ENCODE measurements at regions not wholly inside any gene's neighbourhood (a gene's known extent, or its start where the extent isn't known, plus 50 kb on each side); places are given as distances from the start of the nearest gene placed in this dataset.
"Not testable (repeated sequence)": the region's sequence is repeated elsewhere in the genome, so short reads cannot be mapped to it uniquely, and the experiment has no call there.

DNA sequence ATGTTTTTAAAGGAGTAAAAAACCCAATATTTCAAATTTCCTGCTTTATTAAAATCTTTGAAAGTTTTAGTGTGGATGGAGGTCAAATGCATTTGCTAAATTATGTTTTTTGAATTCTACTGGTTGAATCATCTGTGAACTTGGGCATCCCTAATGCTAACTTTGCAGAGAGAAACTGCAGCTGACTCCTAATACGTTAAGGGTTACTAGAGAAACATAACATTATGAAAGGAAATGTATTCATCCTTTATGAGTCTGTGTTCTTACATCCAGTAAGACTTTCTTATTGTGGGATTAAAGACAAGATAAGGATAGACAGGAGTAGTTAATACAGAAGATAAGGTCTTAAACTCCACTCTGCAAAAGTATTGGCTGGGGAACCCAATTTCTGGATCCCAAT, 140.6 kb downstream of the FAM124B start:
- no peak for DNase-seq (ENCODE audit: low spot score)

DNA sequence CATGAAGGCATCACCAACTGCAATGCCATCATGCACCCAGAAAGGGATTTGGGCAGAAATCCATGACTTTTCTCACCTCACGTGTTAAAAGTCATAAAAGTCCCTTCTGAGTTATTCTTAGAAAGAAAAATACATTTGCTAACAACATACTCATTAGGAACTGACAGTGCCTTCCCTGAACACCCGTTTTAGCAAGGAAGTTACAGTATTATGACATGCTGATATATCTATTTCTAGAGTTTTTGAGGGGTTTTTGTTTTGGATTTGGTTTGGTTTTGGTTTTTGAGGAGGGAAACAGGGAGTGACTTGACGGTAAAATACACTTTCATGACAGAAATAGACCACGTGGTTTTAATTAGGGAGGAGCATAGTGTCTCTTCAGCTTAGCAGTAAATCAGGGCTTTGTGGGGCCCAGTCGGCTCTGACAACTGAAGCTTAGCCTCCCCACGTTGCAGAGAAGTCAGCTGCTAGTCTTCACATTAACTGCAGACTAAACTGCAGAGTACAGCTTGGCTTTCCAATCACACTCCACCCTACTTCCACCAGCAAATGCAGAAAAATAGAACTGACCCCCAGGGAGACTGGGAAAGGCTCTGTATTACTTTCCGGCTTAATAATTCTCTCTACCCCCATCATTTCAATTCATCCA, 141.4 kb downstream of the FAM124B start:
- no peak for DNase-seq (ENCODE audit: low spot score)

DNA sequence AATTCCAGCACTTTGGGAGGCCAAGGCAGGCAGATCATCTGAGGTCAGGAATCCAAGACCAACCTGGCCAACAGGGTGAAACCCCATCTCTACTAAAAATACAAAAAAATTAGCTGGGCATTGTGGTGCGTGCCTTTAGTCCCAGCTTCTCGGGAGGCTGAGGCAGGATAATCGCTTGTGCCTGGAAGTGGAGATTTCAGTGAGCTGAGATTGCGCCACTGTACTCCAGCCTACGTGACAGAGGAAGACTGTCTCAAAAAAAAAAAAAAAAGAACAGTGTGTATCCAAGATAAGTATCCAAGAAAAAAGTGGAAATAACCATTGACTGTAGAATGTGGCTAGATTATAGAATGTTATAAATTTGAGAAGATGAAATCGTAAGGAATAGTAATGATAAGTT, 142.1 kb downstream of the FAM124B start:
- no peak for DNase-seq (ENCODE audit: low spot score)

DNA sequence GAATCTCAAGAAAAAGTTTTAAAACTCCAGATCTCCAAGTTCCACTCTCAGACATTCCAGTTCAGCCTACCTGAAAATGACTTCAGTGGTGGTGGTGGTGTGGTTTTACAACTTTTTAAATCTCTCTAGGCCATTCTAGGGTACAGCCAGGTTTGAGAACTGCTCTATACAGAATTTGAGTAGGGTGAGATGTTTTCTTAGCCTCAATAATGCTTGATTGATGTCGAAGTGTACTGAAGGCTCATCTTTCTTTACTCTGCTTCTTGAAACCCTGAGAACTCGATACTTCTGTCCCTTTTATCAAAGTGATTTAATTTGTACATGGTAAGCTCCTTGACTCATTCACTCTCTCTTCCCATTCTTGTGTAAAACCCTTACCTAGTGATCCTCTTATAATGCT, 143.8 kb downstream of the FAM124B start:
- no peak for DNase-seq (ENCODE audit: low spot score)

DNA sequence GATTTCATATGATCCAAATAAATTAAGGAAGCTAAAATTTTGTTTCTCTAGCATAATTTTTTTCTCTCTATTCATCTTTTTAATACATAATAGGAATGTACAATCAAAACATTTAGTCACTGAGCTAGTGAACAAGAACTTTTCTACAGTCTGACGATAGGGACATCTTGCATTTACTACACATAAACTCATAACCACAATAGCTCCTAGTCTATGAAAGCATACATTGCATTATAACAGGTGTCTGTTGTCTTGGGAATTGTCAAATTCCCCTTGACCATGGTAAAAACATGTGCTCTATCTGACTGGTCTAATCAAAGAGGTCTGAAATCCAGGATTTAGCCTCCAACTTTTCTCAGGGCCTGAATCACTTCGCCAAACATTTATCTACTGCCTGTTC, 144.8 kb downstream of the FAM124B start:
- no peak for DNase-seq (ENCODE audit: low spot score)

DNA sequence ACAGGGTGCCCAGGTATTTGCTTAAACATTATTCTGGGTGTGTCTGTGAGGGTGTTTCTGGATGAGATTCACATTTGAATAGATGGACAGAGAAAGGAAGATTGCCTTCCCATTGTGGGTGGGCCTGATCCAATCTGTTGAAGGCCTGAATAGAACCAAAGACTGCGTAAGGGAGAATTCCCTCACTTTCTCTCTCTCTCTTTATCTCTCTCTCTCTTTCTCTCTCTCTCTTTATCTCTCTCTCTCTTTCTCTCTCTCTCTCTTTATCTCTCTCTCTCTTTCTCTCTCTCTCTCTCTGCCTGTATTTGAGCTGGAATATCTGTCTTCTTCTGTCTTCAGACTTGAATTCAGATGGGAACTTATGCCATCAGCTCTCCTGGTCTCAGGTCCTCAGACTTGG, 148.4 kb downstream of the FAM124B start:
- no peak for DNase-seq (ENCODE audit: low spot score)

DNA sequence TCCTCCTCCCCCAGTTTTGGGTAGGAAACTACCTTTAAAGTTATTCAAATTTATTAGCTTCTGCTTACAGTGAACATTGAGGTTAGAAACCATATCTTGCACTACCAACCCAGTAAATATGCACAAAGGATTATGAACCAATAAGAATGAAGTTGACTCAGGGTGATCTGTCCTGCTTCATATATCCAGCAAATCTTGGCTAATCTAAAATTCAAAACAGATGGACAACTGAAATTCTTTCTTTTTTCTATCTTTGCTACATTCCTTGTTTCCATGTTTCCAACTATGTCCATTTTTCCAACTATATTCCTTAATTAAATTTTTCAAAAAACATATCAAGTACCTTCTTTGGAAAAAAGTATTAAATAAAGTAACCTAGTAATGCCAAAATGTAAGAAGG, 149.3 kb downstream of the FAM124B start:
- no peak for DNase-seq (ENCODE audit: low spot score)

DNA sequence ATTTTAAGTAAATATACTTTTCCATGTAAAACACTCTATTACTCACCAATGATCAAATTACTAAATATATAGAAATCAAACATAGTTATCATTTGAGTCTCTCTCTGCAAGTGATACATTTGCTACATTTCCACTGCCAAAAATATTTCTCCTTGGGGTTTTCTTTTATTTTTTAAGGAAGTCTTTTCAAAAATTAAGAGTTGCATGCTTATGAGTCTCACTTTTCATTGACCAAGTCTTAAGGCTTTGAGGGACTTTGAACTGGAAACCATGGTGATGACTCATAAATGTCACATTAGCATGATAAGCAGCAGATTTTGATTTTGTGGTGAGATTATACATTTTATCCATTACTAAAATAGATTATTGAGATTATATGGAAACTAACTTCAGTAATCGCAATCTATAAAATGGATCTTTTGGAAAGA, 152.9 kb downstream of the FAM124B start:
- DNase-seq (ENCODE audit: low spot score): no peak

DNA sequence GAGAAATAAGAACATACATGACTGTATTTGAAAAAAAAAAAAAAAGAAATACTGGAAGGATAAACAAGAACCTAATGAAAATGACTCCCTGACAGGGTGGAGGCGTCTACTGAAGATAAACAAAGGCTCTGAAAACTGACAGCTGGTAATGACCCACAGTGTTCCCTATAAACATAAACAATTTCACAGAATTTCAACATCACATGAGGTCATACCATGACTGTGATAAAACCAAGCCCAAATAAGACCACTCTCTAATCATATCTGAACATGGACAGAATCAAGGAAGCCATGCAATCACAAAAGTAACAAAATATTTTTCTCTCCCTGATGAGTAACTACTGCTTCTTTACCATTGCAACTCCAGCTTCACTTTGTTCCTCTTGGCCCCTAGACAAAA, 159.3 kb downstream of the FAM124B start:
- DNase-seq (ENCODE audit: low spot score): no peak

DNA sequence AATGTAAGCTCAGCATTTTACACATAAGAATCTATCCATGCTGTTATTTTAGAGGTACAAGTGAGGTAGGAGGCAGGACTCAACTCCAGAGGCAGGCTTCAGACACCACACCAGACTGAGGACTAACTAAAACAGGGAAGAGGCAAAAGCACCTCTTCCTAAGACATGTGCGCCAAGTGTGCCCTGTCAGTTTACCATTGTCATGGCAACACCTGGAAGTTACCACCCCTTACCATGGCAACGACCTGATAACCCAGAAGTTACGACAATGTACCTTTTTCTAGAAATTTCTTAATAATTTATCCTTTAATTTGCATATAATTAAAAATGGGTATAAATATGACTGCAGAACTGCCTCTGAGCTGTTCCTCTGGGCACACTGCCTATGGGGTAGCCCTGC, 160.1 kb downstream of the FAM124B start:
- no peak for DNase-seq (ENCODE audit: low spot score)

DNA sequence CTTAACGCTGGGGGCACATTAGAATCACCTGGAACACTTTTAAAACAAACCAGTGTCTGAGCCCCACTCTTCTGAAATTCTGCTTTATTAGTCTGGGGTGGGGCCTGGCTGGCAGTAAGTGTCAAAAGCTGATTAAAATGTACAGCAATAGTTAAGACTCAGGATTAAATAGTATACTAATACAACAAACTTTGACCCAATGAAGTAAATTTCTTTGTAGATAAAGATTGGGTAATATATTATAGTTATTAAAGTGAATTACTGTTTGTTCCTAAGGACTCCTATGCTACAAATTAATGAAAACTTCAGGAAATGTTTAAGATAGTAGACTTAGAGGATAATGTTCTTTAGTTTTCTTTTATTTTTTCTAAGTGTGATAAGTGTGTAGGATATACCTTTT, 160.9 kb downstream of the FAM124B start:
- no peak for DNase-seq (ENCODE audit: low spot score)

DNA sequence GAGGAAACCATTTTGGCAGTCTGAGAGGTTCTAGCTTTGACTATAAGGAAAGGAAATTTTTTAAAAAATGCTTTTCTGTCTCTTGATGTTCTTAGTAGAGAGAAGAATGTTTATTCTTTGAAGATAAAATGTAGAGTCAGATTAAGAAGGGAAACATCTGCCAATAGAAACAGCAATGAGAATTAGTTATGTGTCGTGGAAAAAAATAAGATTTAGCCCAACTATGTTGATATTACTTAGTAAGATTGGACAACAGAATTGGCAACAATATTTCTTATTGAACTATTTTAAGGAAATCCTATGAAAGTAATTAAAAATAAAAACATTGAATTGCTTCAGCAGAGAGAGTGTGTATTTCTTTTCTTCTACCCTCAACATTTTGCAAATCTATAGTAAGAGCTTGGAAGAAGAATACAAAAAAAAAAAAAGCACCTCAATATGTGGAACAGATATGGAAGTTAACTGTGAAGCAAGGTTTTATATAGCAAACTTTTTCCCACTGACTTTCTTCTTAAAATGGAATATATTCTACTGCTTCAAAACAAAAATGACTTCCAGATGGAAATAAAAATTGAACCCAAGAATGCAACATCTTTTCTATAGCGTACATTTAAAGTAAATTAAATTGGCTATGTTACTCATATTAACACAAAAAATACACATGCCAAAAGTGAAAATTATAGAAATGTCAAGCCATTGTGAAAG, 177.9 kb downstream of the FAM124B start:
- DNase-seq (ENCODE audit: low spot score): no peak

DNA sequence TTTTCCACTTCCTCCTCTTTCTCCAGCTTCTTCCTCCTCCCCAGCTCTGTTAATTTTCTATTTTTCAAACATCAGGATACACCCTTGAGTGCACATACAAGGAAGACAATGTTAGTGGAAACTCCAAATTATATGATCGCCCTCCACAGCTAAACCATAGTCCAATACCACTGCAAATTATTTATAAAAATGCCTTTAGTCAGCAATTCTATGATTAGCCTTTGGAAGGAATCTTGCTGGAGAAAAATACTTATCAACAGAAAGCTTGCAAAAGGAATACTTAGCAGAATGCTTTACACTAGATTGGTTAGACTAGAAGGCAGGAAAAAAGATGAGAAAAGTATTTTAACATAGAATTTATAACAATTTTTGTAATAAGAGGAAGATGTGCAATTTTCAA, 178.9 kb downstream of the FAM124B start:
- DNase-seq (ENCODE audit: low spot score): no peak

DNA sequence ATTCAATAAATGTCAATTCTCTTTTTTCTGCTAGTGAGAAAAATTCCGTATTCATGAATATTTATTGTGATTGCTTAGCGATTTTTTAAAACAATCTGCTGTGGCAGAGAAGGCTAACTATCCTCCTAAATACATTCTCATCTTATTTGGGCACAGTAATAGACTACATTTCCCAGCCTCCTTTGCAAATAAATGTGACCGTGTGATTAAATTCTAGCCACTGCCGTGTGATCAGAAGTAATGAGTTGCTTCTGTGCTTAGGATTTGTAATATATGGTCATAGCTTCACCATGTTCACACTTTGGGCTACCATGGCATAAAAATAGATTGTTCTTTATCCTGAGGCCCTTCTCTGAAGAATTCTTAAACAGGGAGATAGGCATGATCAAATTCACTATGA, 179.6 kb downstream of the FAM124B start:
- DNase-seq (ENCODE audit: low spot score): no peak

DNA sequence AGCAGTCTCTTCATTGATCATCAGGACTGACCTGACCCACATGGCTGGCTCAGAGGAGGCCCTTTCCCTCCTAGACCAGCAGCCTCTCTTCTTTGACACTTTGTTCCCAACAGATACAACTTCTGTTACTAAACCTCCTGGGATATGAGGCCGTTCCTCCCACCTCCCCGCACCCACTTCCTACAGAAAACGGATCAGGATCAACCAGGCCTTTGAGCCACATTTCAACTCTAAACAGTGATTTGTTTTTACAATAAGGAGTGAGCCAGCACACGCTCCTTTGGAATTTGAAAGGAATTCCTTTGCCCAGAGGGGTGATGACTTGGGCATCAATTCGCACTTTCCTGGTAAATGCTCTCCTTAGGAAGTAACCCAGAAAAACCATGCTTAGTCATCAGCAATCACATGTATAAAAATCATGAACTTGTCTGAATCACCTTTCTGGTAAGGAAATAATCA, 180.4 kb downstream of the FAM124B start:
- no peak for DNase-seq (ENCODE audit: low spot score)

DNA sequence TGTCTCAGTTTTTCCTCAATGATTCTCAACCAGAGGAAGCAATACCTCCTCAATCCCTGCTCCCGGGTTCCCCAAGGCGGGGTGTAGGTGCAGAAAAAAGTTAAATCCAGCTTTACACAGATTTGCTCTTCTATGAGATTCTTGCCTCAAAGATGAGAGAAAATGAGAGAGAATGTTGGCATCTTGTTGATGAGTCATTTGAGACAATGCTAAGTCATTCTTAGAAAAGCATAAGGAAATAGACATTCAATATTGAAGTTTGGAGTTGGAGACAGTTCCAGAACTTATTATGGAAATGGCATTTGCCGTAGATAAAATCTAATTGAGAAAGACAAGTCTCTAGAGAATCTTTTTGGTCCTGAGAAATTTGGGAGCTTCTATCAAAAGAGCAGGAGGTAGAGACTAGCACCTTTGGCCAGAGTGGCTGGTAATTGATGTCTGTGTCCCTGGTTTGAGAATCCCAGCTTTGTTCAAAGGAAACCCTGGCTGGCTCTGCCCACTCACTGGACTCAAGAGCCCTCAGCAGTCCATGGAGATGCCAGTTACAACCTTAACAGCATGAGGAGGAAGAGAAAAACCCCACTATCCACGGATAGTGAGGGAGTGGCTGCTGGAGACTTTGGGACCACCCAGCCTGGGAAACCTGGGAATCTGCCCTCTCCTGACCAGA, 181.2 kb downstream of the FAM124B start:
- no peak for DNase-seq (ENCODE audit: low spot score)

DNA sequence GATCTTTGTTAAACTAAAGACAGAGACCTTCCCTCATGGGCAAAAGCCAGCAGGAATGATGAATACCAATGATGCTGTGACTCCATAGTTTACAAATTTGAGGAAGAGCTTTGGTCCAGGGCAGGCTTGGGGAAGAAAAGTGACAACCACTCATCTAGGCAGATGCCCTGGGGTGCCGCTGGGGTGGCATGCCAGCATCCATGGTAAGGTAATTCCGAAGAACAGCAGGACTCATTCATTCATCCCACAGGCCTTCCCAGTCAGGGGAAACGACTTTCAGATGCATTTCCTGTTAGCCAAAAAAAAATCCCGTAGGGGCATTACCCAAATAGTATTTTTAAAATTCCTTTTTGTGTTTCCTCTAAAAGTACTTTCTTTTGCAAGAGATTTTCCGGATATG, 180.7 kb upstream of the SERPINE2 start:
- DNase-seq (ENCODE audit: low spot score): no peak

DNA sequence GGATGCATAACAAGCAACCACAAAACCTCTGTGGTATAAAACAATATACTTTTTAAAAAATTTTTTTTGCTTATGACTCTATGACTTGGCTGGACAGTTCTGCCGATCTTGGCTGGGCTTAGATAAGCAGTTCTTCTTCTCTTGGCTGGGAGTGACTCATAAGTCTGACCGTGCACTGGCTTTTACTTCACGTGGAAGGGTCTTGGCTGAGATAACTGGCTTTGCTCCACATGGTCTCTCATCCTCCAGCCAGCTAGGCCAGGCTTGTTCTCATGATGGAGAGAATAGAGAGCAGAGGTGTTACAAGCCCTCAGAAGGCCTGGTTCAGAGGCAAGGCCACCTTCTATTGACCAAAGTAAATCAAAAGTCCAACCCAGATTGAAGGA, 178.9 kb upstream of the SERPINE2 start:
- no peak for DNase-seq (ENCODE audit: low spot score)

DNA sequence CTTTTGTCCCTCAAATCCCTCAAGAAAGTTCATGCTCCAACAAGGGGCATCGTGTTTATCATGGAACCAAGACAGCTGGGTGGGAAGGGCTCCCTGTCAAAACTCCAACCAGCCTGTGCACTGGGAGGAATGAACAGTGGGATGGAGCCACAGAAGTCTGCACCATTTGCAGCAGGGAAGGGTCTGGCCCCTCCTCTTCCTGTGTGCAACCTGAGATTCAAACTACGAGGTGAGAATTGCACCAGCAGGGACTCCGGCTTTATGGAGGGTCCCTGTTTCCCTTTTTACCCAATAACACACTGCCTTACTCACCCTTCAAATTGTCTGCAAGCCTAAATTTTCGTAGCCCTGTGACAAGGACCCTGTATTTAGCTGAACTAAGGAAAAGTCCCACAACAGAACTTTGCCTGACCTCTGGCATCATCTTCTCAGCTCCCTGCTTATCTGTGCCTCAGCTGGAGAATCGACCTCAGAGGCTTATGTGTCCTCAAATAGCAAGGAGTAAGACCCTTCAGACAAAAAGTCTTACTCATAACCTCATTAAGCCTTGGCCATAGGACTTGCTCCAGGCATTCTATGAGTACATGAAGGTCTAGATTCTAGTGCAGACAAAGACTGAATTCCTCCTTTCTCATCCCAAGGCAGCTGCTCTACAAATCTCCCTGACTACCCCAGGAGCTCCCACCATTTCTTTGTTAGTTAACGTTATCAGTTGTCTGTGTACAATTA, 178.3 kb upstream of the SERPINE2 start:
- no peak for DNase-seq (ENCODE audit: low spot score)

DNA sequence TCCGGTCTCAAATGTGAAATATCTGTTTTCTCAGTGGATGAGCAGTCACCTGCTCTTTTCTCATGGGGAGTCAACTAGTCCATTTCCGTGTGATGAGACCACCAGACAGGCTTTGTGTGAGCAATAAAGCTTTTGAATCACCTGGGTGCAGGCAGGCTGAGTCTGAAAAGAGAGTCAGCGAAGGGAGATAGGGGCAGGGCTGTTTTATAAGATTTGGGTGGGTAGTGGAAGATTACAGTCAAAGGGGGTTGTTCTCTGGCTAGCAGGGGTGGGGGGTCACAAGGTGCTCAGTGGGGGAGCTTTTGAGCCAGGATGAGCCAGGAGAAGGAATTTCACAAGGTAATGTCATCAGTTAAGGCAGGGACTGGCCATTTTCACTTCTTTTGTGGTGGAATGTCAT, 176.5 kb upstream of the SERPINE2 start:
- DNase-seq (ENCODE audit: low spot score): not testable (repeated sequence)

DNA sequence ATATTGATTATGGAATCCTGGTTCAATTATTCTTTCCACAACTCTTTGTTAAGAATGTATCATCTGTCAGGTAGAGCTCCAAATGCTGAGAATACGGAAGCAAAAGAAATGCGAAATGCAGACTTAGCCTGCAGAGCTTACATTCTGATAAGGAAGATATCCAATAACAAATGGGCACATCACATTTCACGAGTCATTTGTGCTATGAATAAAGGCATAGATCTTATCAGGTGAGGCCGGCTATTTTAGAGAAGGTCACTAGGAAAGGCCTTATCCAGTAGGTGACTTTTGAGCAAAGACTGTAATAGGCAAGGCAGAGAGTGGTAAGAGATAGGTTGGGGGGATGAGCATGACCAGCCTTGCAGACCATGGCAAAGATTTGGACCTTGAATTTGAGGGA, 174.3 kb upstream of the SERPINE2 start:
- no peak for DNase-seq (ENCODE audit: low spot score)

DNA sequence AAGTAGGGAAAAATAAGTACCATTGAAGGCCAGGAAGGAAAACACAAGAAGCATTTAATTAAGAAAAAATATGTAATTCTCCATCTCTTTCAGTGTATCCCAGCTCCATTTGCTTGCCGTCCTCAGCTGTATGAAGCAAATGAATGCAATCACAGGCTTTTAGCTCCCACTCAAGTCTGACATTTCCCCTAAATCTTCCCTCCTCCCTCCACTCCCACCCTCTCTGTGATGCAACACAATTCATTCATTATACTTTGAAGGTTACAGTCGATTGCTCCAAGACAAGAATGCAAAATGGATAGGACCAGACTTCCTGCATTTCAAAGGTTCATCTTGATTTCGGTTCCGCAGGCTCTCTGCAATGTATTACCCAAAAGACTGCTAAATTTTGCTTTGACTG, 172.7 kb upstream of the SERPINE2 start:
- no peak for DNase-seq (ENCODE audit: low spot score)

DNA sequence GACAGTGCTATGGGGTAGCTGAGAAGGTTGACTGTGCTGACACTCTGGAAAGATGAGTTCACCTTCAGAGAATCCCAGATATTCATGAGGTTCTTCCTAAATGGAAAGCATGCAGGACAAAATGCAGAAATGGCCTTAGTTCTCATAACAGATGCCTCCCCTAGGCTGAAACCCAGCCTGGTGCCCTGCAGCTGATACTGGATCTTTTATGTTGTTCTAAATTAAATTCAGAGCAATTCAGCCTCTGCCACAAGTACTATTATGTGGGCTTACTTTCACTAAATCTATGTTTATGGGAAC, 172.0 kb upstream of the SERPINE2 start:
- no peak for DNase-seq (ENCODE audit: low spot score)

All from mucosa of gallbladder (tissue), 1 donor.